GM18870 (cell line): ENCODE measurements at regions not wholly inside any gene's neighbourhood (a gene's known extent, or its start where the extent isn't known, plus 50 kb on each side); places are given as distances from the start of the nearest gene placed in this dataset.
"Not testable (repeated sequence)": the region's sequence is repeated elsewhere in the genome, so short reads cannot be mapped to it uniquely, and the experiment has no call there.

ENCODE experiments used
- ATAC-seq: cut with Tn5 transposase; IDR thresholded peaks from one replicate; pipeline ENCODE4 v1.9.1; 2021; ENCODE audit warnings: moderate library complexity; ENCODE audit not compliant: unreplicated experiment

- no peak for ATAC-seq
Measured at GRCh38 chr2:11950896-11951295, 204.5 kb downstream of the LPIN1 start.

- ATAC-seq = not testable (repeated sequence)
Measured at GRCh38 chr2:11951492-11951891, 205.1 kb downstream of the LPIN1 start.

- ATAC-seq = no peak
Measured at GRCh38 chr2:11953258-11953657, 206.8 kb downstream of the LPIN1 start.

DNA sequence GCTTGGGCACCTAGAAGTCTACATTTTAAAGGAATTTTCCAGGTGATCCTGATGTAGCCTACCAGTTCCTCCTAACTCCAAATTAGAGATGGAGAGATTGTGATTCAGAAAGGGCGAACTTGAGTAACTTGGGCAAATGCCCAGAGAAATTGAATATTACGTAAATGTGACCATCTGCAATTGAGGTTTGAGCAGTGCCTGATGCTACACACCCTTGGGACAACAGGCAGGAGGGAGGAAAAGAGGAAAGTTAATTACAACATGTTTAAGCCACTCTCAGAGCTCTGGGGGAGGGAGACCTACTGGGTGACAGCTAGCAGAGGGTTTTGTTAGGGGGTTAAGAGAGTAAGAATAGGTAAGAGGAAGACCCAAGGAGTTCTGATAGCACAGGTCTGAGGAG, 208.9 kb downstream of the LPIN1 start:
- ATAC-seq = no peak

DNA sequence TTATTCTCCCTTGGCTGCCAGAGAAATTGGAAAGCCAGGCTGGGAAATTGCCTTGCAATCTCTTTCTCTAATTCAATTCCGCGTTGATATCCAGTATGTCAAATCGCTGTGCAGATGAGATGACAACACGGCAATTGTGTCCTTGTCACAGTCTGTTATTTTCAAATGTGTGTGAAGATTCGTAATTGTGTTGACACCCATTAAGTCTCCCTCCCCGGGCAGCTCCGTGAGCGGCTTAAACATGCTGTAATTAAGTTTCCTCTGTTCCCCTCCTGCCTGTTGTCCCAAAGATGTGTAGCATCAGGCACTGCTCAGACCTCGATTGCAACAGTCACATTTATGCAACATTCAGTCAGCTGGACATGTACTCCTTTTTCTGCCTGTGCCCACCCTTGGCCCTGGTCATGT, 209.5 kb downstream of the LPIN1 start:
- no peak for ATAC-seq

DNA sequence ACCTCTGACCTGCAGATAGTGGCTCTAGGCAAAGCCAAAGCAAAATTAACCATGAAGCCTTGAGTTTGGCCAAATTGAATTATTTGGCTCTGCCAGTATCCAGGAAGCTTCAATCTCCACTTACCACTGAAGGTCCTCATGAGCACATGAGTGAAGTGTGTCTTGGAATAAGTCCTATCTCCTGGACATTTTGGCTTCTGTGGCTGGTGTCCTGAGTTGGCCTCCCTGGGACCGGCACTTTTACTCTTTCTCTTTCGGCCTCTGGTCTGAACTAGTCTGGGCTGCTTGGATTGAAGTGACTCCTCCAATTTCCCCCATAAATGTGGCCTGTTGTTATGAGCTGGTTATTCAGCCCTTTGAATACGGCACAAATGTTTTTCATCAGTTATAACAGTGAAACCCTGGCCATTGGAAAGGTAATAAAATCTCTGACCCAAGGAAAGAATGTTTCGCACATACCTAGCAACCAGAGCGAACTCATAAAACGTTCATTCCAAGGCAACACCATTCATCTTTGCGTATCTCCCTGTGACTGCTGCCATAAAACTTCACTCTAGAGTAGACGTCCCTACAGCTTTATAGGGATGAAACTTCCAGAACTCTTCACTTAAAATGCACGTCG, 216.4 kb downstream of the LPIN1 start:
- ATAC-seq = no peak

DNA sequence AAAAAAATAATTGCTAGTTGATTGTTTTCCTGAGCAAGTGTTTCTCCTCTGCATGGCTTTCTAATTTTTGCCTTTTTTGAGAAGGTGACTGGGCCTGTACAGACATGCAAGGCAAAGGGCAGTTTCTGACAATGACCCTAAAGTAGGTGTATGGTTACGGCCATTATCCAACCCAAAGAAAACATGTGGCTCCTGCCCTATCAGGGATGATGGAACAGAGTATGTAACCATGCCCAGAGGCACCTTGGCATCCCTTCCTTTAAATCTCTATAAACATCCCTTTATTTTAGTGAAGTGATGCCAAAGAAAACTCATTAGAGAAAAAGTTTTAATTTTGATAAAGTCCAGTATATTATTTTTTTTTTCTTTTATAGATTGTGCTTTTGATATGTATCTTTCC, 217.5 kb downstream of the LPIN1 start:
- ATAC-seq = no peak

DNA sequence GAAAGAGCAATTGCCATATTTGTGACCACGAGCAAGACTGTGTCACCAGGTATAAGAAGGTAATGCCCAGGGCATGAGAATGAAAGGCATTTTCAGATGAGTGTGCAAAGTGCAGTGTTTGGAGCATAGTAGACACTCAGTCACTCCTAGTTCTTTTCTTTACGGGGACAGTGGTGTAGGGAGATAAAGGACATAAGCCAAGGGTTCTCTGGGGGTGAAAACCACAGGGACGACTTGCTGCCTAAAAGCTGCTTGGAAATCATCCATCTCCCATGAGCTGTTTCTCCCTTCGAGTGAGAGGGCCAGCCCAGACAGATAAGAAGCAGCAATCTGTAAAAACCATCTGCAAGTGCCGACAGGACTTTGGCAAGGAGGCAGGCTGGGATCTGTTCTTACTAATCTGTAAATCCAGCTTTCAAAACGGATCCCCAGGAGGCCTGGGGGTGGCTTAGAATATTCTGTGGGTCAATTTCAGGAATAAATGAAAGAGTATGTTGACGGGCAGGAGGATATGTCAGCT, 221.6 kb downstream of the LPIN1 start:
- no peak for ATAC-seq

DNA sequence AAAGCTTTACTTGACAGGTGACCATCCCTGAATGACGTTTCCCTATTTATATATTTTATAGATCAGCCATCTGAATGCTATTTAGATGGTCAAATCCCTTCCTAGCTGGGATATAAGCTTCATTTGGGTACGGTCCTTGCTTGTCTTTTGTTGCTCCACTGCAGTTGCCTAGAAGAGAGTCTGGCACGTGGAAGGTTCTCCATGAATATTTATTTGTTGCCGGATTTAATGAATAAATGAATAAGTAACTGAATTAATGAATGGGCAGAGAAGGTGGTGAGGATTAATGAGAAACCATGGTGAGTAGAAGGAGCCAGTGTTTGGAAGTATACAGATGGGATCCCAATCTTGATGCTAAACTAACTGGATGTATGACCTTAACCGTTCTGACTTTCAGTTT, 222.1 kb downstream of the LPIN1 start:
- ATAC-seq = no peak

GRCh38 chr2:11969774-11970173, 223.3 kb downstream of the LPIN1 start:
- no peak for ATAC-seq

DNA sequence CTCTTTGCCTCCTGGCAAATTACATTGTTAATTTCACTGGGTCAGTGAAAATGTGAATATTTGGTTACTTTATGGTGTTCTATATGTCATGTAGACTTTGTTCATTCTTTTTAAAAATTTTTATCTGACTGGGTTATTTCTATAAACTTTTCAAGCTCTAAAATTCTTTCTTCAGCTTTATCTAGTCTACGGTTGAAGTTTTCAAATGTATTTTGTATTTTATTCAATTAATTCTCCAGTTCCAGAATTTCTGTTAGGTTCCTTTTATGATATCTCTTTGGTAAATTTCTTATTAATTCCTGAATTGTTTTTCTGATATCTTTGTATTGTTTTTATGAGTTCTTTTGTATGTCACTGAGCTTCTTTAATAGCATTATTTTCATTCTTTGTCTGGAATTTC, 228.1 kb downstream of the LPIN1 start:
- no peak for ATAC-seq

- ATAC-seq = no peak
Measured at GRCh38 chr2:11975373-11975772, 228.9 kb downstream of the LPIN1 start.

GRCh38 chr2:11976073-11976472, 229.6 kb downstream of the LPIN1 start:
- ATAC-seq = no peak

GRCh38 chr2:11977766-11978524, 231.5 kb downstream of the LPIN1 start:
- ATAC-seq = no peak

- no peak for ATAC-seq
Measured at GRCh38 chr2:11980809-11981208, 234.4 kb downstream of the LPIN1 start.

DNA sequence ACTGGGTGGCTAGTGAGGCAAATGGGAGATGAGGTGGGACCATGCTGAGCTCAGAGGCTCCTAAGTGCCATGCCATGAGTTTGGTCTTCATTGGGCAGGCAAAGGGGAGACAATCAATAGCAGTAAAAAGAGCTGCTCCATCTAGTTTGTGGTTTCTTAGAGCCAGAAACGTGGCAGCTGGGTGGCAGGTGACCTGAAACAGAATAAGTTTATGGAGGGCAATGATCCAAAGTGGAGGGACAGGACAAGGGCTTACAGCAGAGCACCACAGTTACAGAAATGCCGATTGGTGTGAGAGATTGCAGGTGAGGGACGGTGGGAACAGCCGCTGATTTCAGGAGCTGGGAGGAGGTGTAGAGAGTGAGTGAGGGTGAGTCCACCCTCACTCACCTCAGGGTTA, 237.0 kb downstream of the LPIN1 start:
- ATAC-seq = no peak

GRCh38 chr2:11983870-11984269, 237.4 kb downstream of the LPIN1 start:
- no peak for ATAC-seq

GRCh38 chr2:11984316-11985158, 238.1 kb downstream of the LPIN1 start:
- no peak for ATAC-seq

DNA sequence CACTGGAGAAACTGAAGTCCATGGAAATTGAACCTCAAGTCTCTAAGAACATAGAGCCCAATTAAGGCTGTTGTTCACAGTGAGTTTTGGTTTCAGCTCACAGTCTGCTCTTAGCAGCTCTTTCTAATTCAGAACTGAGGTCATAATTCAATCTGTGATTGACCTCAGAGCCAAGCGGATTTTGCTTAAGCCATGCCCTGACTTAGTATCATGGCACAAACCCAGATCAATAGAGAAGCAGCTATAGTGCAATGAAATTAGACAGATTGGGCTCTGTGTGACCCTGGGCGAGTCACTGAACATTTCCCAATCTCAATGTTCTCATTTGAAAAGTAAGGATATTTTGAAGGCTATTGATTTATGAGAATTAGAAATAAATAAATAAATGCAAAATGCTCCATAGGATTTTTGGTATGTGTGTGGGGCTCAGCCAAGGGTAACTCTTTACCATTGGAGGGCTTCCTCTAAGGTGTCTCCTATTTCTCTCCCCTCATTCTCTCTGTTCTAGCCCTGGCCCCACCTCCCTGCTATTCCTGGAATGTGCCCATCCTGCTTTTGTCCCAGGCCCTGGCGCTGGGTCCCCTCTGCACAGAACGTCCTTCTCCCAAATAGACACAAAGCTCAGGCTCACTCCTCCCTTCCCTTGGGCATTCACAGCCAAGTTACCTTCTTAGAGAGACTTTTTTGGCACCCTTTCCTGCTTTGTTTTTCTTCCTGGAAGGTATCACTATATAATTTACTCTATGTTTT, 239.6 kb downstream of the LPIN1 start:
- ATAC-seq = no peak

DNA sequence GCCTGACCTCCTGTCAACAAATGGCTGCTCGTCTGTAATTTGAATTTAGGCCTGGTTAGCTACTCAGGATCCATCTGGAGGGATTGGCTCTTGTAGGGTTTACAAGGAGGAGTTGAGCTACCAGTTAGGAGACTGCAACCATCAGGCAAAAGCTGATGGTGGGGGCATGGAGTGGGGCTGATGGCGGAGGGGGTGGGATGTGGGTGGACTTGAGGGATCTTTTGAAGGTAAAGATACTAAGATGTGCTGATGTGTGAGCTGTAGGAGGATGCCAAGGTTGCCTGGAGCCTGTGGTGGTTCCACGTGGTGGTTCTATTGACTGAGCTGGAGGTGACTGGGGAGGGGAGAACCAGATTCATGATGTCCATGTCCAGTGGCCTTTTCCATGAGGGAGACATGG, 240.7 kb downstream of the LPIN1 start:
- ATAC-seq = no peak
